ENCODE measurements at regions not wholly inside any gene's neighbourhood (a gene's known extent, or its start where the extent isn't known, plus 50 kb on each side); places are given as distances from the start of the nearest gene placed in this dataset.
"Not testable (repeated sequence)": the region's sequence is repeated elsewhere in the genome, so short reads cannot be mapped to it uniquely, and the experiment has no call there.

DNA sequence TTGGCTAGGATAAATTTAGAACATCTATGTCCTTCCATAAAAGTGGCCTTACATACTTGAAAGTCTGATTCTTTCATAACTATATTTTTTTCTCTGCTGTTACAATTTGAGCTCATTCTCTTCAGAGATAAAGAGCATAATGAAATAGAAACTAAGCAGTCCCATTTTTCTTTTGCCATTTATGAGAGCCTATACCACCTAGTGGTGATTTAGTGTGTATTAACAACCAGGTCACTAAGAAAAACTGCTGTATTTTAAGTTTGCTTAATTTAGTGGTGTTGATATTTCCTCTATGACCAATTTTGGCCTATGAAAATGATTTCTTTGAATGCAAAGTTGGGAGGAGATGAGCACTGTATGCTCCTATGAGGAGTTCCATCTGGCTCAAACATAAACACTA lies 88.7 kb upstream of the ZWINT start (continued):
- TF ChIP-seq, protein P1, sequence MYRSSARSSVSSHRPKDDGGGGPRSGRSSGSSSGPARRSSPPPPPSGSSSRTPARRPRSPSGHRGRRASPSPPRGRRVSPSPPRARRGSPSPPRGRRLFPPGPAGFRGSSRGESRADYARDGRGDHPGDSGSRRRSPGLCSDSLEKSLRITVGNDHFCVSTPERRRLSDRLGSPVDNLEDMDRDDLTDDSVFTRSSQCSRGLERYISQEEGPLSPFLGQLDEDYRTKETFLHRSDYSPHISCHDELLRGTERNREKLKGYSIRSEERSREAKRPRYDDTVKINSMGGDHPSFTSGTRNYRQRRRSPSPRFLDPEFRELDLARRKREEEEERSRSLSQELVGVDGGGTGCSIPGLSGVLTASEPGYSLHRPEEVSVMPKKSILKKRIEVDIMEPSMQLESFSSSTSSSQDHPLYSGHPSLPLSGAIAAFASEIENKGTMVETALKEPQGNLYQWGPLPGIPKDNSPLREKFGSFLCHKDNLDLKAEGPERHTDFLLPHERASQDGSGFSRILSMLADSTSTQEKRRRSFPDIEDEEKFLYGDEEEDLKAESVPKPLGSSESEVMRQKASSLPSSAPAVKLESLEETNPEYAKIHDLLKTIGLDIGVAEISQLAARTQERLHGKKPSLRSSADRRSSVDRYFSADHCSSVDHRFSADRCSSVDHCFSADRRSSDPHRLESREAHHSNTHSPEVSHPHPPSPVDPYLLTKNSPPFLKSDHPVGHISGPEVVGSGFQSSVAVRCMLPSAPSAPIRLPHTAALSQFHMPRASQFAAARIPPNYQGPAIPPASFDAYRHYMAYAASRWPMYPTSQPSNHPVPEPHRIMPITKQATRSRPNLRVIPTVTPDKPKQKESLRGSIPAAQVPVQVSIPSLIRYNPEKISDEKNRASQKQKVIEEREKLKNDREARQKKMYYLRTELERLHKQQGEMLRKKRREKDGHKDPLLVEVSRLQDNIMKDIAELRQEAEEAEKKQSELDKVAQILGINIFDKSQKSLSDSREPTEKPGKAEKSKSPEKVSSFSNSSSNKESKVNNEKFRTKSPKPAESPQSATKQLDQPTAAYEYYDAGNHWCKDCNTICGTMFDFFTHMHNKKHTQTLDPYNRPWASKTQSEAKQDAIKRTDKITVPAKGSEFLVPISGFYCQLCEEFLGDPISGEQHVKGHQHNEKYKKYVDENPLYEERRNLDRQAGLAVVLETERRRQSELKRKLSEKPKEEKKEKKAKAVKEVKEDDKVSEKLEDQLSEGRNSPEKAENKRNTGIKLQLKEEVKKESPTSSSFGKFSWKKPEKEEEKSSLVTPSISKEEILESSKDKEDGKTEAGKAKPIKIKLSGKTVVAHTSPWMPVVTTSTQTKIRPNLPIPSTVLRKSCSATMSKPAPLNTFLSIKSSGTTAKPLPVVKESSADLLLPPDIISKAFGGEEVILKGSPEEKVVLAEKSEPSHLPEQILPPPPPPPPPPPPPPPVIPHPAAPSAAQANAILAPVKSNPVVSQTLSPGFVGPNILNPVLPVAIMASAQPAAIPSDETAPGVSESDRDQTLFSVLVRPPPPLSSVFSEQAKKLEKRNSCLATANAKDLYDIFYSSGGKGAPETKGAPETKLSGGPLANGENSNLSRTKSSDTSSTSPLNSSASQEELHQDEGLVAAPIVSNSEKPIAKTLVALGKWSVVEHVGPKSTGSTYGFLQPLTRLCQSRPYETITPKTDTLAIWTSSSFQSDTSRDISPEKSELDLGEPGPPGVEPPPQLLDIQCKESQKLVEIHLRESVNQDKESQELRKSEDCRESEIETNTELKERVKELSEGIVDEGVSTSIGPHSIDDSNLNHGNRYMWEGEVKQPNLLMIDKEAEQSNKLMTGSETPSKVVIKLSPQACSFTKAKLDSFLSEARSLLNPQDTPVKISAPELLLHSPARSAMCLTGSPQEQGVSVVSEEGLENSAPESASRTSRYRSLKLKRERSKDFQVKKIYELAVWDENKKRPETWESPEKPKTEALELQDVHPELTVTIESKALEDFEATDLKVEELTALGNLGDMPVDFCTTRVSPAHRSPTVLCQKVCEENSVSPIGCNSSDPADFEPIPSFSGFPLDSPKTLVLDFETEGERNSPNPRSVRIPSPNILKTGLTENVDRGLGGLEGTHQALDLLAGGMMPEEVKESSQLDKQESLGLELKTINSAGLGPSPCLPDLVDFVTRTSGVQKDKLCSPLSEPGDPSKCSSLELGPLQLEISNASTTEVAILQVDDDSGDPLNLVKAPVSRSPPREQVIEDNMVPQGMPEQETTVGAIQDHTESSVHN (CRISPR knock-in tag; IDR thresholded peaks at IDR 0.05) = no peak
- no peak for TF ChIP-seq KLF12 (CRISPR knock-in tag; IDR thresholded peaks at IDR 0.05; ENCODE audit: borderline replicate concordance)
- TF ChIP-seq, protein P2, sequence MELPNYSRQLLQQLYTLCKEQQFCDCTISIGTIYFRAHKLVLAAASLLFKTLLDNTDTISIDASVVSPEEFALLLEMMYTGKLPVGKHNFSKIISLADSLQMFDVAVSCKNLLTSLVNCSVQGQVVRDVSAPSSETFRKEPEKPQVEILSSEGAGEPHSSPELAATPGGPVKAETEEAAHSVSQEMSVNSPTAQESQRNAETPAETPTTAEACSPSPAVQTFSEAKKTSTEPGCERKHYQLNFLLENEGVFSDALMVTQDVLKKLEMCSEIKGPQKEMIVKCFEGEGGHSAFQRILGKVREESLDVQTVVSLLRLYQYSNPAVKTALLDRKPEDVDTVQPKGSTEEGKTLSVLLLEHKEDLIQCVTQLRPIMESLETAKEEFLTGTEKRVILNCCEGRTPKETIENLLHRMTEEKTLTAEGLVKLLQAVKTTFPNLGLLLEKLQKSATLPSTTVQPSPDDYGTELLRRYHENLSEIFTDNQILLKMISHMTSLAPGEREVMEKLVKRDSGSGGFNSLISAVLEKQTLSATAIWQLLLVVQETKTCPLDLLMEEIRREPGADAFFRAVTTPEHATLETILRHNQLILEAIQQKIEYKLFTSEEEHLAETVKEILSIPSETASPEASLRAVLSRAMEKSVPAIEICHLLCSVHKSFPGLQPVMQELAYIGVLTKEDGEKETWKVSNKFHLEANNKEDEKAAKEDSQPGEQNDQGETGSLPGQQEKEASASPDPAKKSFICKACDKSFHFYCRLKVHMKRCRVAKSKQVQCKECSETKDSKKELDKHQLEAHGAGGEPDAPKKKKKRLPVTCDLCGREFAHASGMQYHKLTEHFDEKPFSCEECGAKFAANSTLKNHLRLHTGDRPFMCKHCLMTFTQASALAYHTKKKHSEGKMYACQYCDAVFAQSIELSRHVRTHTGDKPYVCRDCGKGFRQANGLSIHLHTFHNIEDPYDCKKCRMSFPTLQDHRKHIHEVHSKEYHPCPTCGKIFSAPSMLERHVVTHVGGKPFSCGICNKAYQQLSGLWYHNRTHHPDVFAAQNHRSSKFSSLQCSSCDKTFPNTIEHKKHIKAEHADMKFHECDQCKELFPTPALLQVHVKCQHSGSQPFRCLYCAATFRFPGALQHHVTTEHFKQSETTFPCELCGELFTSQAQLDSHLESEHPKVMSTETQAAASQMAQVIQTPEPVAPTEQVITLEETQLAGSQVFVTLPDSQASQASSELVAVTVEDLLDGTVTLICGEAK (IDR thresholded peaks at IDR 0.05) = no peak
- TF ChIP-seq, protein P2 (CRISPR knock-in tag; IDR thresholded peaks at IDR 0.05) = no peak

DNA sequence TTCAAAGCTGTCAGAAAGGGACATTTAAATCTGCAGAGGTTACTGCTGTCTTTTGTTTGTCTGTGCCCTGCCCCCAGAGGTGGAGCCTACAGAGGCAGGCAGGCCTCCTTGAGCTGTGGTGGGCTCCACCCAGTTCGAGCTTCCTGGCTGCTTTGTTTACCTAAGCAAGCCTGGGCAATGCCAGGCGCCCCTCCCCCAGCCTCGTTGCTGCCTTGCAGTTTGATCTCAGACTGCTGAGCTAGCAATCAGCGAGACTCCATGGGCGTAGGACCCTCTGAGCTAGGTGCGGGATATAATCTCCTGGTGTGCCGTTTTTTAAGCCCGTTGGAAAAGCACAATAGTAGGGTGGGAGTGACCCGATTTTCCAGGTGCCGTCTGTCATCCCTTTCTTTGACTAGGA lies 86.6 kb upstream of the ZWINT start:
- POLR2A ChIA-PET; H3K9ac ChIP-seq (ENCODE audit: insufficient read depth, low read depth, low read length); H3K36me3 ChIP-seq (replicated peaks in 1 of 2; ENCODE audit: control insufficient read depth in 1 of 2, insufficient read depth in 2 of 2, low read length in 2 of 2); H2AFZ ChIP-seq (ENCODE audit: low read length); DNase-seq (ENCODE audit: low spot score); H4K20me1 ChIP-seq (ENCODE audit: insufficient read depth, low read length); H3K4me1 ChIP-seq (ENCODE audit: insufficient read depth, low read length); intact Hi-C loops (cut with micrococcal nuclease; ENCODE audit: unreplicated experiment); H3K27me3 ChIP-seq (ENCODE audit: control insufficient read depth in 1 of 2, insufficient read depth in 2 of 2, low read length in 2 of 2); BruUV-seq (replicated peaks); in situ Hi-C loops (cut with HindIII; ENCODE audit: extremely low pct_ligation_motif_present, low pct_unique_long_range_greater_than_20kb); ATAC-seq; CTCF ChIA-PET (ENCODE audit: low intra/inter-chr PET ratio, low total read pairs); H3K79me2 ChIP-seq (ENCODE audit: insufficient read depth, low read length); H3K27ac ChIP-seq (ENCODE audit: extremely low read length, insufficient read depth, low read length); H3K4me2 ChIP-seq (ENCODE audit: low read depth, low read length); H3K9me3 ChIP-seq (ENCODE audit: low read length); H3K4me3 ChIP-seq (replicated peaks in 1 of 3; ENCODE audit: insufficient read depth in 1 of 3, low read depth in 2 of 3, low read length in 3 of 3); FAIRE-seq: not testable (repeated sequence)
- WGBS (ENCODE audit: low lambda C conversion rate) = no CpG with 5 or more reads among the region's 10 CpGs

All from HepG2 (cell line).